ENCODE measurements at regions not wholly inside any gene's neighbourhood (a gene's known extent, or its start where the extent isn't known, plus 50 kb on each side); places are given as distances from the start of the nearest gene placed in this dataset.

DNA sequence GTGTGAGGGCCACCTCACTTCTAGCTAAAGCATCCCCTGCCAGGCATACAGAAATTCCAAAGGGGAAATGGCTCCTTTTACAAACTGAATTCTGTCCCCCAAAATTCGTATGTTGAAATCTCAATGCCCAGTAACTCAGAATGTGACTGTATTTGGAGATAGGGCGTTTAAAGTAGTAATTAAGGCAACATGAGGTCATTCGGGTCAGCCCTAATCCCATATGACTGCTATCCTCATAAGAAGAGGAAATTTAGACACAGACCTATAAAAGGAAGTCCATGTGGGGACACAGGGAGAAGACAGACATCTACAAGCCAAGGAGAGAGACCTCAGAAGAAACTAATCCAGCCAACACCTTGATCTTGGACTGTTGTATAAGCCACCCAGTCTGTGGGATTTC, 119.1 kb downstream of the CHST1 start:
- H3K4me3 ChIP-seq = no peak overlapping the region
- H3K9me3 ChIP-seq = no peaks in the 10 kb centered on the region
- ATAC-seq (no peak), DNase-seq (no peak)
- H3K4me1 ChIP-seq = no peaks in the 10 kb centered on the region
- no peaks in the 10 kb centered on the region for H3K36me3 ChIP-seq
- no peak overlapping the region for H3K27ac ChIP-seq
- TF ChIP-seq CTCF (IDR thresholded peaks at IDR 0.05) = no peak
- intact Hi-C loops (cut with DNase I) = no loop called here
- H3K27me3 ChIP-seq = peaks cover 0 to 24% of the 10 kb centered on the region in 2 donors

DNA sequence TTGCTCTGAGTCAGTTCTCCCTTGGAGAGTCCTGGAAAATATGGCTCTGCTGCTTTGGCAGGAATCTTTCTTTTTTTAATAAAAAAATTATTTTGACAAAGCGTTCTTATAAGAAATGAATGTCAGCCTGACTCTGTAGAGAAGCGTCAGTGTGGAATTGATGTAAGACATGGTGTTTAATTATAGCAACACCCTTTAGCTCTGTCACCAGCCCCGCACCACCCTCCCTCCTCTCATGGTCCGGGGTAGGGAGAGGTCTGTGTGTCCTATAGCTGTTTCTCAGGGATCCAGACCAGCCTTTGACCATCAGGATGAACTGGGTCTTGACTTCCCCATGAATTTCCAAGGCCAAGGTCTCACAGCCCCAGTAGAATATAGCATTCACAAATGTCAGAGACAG, 120.6 kb downstream of the CHST1 start:
- peaks cover 0 to 24% of the 10 kb centered on the region in 2 donors for H3K27me3 ChIP-seq
- DNase-seq (no peak), ATAC-seq (no peak)
- no peaks in the 10 kb centered on the region for H3K9me3 ChIP-seq
- intact Hi-C loops (cut with DNase I) = no loop called here
- no peaks in the 10 kb centered on the region for H3K4me1 ChIP-seq
- H3K27ac ChIP-seq = no peak overlapping the region
- no peaks in the 10 kb centered on the region for H3K36me3 ChIP-seq
- no peak for TF ChIP-seq CTCF (IDR thresholded peaks at IDR 0.05)
- H3K4me3 ChIP-seq = no peak overlapping the region

DNA sequence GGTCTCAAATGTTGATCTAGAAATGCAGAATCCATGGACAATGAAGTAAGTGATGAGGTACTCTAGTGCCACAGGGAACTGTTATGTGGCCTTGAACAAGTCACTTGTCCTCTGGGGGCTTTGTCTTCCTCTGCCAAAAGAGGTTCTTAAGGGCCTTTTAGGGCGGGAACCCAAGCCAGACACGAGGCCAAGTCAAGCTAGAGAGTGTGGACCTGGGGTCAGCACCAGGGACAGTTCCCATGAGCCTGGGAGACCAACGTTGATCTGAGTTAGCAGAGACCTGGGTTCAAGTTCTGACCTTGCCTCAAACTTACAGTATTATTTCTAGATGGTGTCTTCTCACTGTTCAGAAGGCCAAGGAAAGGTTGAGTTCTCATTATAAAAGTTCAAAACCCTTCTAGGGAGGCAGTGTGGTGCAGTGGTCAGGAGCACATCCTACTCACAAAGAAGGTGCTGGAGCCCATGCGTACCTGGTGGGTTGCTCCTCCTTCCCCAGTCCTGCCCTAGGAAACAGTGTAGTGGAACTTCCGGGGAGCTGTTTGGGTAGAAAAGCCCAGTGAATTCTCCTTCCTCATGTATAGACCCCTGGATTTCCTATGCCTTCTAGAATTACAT, 121.5 kb downstream of the CHST1 start:
- TF ChIP-seq CTCF (IDR thresholded peaks at IDR 0.05) = no peak
- peak in 1 of 4 donors; percentile 26 for DNase-seq

DNA sequence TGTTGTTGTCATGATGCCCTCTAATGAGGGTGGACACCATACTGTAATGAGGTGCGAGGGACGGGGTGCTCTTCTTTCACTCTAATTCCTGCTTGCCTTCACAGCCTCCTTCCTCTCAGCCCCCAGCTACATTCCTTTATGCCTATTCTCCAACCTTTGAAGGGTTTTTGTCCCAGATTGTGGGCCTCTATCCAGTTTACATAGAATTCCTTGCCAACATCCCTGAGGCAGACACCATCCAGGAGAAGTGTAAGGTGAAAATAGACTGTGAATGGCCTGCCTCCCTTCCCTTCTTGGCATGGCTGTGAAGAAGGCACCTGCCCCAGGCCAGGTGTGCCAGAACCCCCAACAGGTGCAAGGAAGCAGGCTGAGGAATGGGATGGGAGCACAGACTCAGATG, 122.3 kb downstream of the CHST1 start:
- Histone ChIP-seq H3K36me3 (no peaks in the 10 kb centered on the region), H3K27ac (no peak overlapping the region), H3K27me3 (peaks cover 0 to 30% of the 10 kb centered on the region in 2 donors), H3K4me3 (no peak overlapping the region), H3K9me3 (no peaks in the 10 kb centered on the region), H3K4me1 (no peaks in the 10 kb centered on the region)
- intact Hi-C loops (cut with DNase I) = no loop called here
- no peak for ATAC-seq
- DNase-seq = no peak
- no peak for TF ChIP-seq CTCF (IDR thresholded peaks at IDR 0.05)

More for the DNA sequence above, 121.5 kb downstream of the CHST1 start:
- H3K27me3 ChIP-seq = peaks cover 0 to 24% of the 10 kb centered on the region in 2 donors
- H3K9me3 ChIP-seq = no peaks in the 10 kb centered on the region
- no peak overlapping the region for H3K27ac ChIP-seq
- no peaks in the 10 kb centered on the region for H3K36me3 ChIP-seq
- ATAC-seq = peak; percentile 26
- intact Hi-C loops (cut with DNase I) = no loop called here
- H3K4me1 ChIP-seq = no peaks in the 10 kb centered on the region
- no peak overlapping the region for H3K4me3 ChIP-seq

DNA sequence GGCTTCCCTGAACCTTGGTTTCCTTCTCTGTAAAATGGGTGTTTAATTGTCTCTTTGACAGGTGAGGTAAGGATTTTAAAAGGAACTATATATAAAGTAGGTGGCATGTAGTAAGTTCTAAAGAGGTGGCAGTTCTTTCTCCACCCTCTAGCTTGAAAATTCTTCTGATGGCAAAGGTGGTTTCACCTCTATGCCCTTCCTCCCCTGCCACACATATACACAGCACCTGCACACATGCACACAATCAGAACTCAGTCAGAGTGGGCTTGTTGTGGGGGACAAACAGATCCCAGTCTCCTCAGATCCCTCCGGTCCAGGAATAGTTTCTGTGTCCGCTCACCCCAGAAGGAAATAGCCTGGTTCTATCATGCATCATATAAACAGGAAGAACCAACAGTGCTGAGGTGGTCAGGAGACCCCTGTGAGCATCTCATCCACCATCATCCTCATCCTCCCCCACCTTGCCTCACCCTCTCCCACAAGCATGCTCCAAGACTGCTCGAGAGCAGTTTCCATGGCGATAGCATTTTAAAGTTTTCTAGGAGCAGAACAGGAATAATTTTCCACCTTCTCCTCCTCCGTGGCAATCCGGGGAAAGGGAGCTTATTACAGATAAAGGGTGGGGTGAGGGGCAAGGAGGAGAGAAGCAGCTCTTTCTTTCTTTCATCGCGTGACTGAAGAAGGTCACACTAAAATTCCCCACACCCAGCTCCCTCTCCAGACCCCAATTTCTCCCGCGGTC, 123.6 kb downstream of the CHST1 start:
- TF ChIP-seq CTCF (IDR thresholded peaks at IDR 0.05) = no peak
- intact Hi-C loops (cut with DNase I) = no loop called here
- peaks cover 0 to 30% of the 10 kb centered on the region in 2 donors for H3K27me3 ChIP-seq
- no peaks in the 10 kb centered on the region for H3K4me1 ChIP-seq
- no peak overlapping the region for H3K4me3 ChIP-seq
- no peak overlapping the region for H3K27ac ChIP-seq
- DNase-seq (no peak), ATAC-seq (no peak)
- no peaks in the 10 kb centered on the region for H3K36me3 ChIP-seq
- H3K9me3 ChIP-seq = no peaks in the 10 kb centered on the region

Data from left lung (tissue), 4 donors.